ENCODE measurements at regions not wholly inside any gene's neighbourhood (a gene's known extent, or its start where the extent isn't known, plus 50 kb on each side); places are given as distances from the start of the nearest gene placed in this dataset.

DNA sequence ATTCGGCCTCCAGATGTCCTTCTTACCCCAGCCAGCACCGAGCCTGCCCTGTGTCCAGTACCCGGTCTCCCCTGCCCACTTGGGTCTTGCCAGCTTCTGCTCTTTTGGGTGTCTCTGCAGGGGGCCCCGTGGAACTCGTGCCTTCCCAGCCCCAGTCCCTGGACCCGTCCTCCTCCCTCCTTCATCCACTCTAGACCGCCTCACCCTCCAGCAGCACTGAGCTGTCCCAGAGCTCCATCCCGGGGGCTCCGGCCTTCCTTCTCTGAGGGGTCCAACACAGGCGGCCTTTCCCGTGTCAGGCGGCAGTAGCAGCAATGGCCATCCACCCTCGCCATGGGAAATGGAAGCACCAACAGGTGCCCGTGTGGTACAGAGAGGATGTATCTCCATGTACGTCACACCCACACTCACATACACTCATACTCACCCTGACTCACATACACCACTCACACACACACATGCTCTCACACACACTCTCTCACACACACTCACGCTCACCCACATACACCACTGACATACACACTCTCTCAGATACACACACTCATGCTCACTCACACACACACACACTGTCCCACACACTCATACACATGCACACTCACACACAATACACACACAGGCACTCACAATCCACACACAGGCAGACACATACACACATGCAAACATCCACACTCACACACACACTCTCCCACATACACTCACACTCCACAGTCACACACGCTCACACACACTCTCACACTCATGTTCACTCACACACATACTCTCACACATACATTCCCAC, 827.5 kb upstream of the SALL3 start:
- Histone ChIP-seq H3K36me3 (ENCODE audit: insufficient read depth) (no peaks in the 10 kb centered on the region), H2AFZ (ENCODE audit: low read depth) (no peak overlapping the region), H3K4me2 (no peak overlapping the region), H3K4me3 (IDR thresholded peaks at IDR 0.05; ENCODE audit: insufficient read depth, low read depth, low read length) (no peak overlapping the region), H3K79me2 (ENCODE audit: insufficient read depth, low read depth) (no peaks in the 10 kb centered on the region), H3K27me3 (ENCODE audit: insufficient read depth, low read depth) (no peaks in the 10 kb centered on the region), H3K27ac (no peak overlapping the region), H3K9ac (no peak overlapping the region), H3K4me1 (ENCODE audit: low read depth, poor library complexity, severe bottlenecking) (no peaks in the 10 kb centered on the region), H4K20me1 (ENCODE audit: insufficient read depth) (no peaks in the 10 kb centered on the region)
- TF ChIP-seq, protein P1, sequence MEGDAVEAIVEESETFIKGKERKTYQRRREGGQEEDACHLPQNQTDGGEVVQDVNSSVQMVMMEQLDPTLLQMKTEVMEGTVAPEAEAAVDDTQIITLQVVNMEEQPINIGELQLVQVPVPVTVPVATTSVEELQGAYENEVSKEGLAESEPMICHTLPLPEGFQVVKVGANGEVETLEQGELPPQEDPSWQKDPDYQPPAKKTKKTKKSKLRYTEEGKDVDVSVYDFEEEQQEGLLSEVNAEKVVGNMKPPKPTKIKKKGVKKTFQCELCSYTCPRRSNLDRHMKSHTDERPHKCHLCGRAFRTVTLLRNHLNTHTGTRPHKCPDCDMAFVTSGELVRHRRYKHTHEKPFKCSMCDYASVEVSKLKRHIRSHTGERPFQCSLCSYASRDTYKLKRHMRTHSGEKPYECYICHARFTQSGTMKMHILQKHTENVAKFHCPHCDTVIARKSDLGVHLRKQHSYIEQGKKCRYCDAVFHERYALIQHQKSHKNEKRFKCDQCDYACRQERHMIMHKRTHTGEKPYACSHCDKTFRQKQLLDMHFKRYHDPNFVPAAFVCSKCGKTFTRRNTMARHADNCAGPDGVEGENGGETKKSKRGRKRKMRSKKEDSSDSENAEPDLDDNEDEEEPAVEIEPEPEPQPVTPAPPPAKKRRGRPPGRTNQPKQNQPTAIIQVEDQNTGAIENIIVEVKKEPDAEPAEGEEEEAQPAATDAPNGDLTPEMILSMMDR (conservative IDR thresholded peaks at IDR 0.05; ENCODE audit: low read depth, low read length) = no peak

DNA sequence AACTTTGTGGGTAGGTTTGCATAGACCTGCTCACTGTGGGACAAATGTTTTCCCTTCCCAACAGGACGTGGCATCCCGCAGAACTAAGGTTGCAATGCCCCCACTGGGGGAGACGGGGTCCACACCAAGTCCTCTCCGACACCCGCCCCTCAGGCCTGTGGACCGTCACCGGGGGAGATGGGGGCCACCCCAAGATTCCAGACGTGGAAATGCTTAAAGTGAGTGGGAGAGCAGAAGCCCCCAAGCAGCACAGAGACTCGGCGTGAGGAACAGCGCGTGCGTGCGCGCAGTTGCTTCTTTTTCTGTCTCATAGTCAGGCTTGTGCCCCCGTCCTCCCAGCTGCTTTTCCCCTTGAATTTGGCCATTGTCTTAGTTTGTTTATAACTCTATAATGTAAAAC, 826.3 kb upstream of the SALL3 start:
- TF ChIP-seq, protein P1 (conservative IDR thresholded peaks at IDR 0.05; ENCODE audit: low read depth, low read length) = no peak
- H3K27ac ChIP-seq = no peak overlapping the region
- no peak overlapping the region for H3K4me2 ChIP-seq
- no peak overlapping the region for H3K9ac ChIP-seq
- no peaks in the 10 kb centered on the region for H3K4me1 ChIP-seq (ENCODE audit: low read depth, poor library complexity, severe bottlenecking)
- no peak overlapping the region for H2AFZ ChIP-seq (ENCODE audit: low read depth)
- H3K4me3 ChIP-seq (IDR thresholded peaks at IDR 0.05; ENCODE audit: insufficient read depth, low read depth, low read length) = no peak overlapping the region
- H4K20me1 ChIP-seq (ENCODE audit: insufficient read depth) = no peaks in the 10 kb centered on the region
- no peaks in the 10 kb centered on the region for H3K79me2 ChIP-seq (ENCODE audit: insufficient read depth, low read depth)
- no peaks in the 10 kb centered on the region for H3K36me3 ChIP-seq (ENCODE audit: insufficient read depth)
- H3K27me3 ChIP-seq (ENCODE audit: insufficient read depth, low read depth) = no peaks in the 10 kb centered on the region

DNA sequence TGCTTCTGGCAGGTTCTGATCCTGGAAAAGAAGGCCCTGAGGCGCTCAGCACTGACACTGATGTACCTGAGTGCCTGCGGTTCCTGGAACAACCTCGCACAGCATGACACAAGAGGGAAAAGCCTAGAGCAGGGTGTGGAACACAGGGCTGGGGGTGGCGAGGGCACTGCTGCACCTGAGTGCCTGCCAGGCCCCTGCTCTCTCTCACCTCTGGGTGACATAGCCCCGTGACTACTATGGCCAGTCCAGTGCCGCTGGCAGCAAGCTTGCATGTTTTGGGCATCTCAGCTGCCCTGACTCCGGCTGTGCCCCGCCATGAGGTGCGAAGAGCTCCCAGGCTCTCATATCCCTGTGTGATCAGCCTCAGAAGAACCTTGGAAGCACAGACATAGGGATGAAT, 825.2 kb upstream of the SALL3 start:
- Histone ChIP-seq H3K4me2 (no peak overlapping the region), H3K79me2 (ENCODE audit: insufficient read depth, low read depth) (no peaks in the 10 kb centered on the region), H3K4me1 (ENCODE audit: low read depth, poor library complexity, severe bottlenecking) (no peaks in the 10 kb centered on the region), H4K20me1 (ENCODE audit: insufficient read depth) (no peaks in the 10 kb centered on the region), H3K9ac (no peak overlapping the region), H3K4me3 (IDR thresholded peaks at IDR 0.05; ENCODE audit: insufficient read depth, low read depth, low read length) (no peak overlapping the region), H3K36me3 (ENCODE audit: insufficient read depth) (no peaks in the 10 kb centered on the region), H3K27me3 (ENCODE audit: insufficient read depth, low read depth) (no peaks in the 10 kb centered on the region), H2AFZ (ENCODE audit: low read depth) (no peak overlapping the region), H3K27ac (no peak overlapping the region)
- TF ChIP-seq, protein P1 (conservative IDR thresholded peaks at IDR 0.05; ENCODE audit: low read depth, low read length) = no peak

DNA sequence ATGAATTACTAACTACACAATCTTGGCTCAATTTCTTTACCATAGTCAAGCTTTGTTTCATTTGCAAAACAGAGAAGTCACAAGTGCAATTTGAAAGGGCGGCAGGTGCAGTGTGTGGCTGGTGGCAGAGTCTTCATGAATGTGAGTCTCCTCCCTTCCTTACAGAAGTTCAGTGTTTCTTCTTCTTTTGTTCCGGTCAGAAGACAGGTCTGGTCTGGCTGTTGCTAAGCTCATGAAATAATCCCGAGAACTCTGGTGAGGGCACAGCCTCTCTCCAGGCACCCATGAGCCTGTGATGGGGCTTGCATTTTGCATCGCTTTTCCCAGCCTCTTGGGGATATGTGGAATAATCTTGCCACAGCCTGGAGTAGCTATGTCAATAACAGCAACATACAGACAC, 824.8 kb upstream of the SALL3 start:
- Histone ChIP-seq H3K4me2 (no peak overlapping the region), H3K27me3 (ENCODE audit: insufficient read depth, low read depth) (no peaks in the 10 kb centered on the region), H3K4me3 (IDR thresholded peaks at IDR 0.05; ENCODE audit: insufficient read depth, low read depth, low read length) (no peak overlapping the region), H3K9ac (no peak overlapping the region), H2AFZ (ENCODE audit: low read depth) (no peak overlapping the region), H3K79me2 (ENCODE audit: insufficient read depth, low read depth) (no peaks in the 10 kb centered on the region), H3K36me3 (ENCODE audit: insufficient read depth) (no peaks in the 10 kb centered on the region), H3K27ac (no peak overlapping the region), H4K20me1 (ENCODE audit: insufficient read depth) (no peaks in the 10 kb centered on the region), H3K4me1 (ENCODE audit: low read depth, poor library complexity, severe bottlenecking) (no peaks in the 10 kb centered on the region)
- TF ChIP-seq, protein P1 (conservative IDR thresholded peaks at IDR 0.05; ENCODE audit: low read depth, low read length) = no peak

Data from KMS-11 (cell line).